Hepatocyte (in vitro differentiated cells): ENCODE measurements at regions not wholly inside any gene's neighbourhood (a gene's known extent, or its start where the extent isn't known, plus 50 kb on each side); places are given as distances from the start of the nearest gene placed in this dataset.
"Not testable (repeated sequence)": the region's sequence is repeated elsewhere in the genome, so short reads cannot be mapped to it uniquely, and the experiment has no call there.

Source experiments
- DNase-seq: peaks from one replicate; pipeline ENCODE4 v3.0.0-alpha.2; 2016; ENCODE audit warnings: low spot score
- H2AFZ ChIP-seq: fragments of 200-600 bp; sonication (generic); 2 replicates; pipeline ENCODE4 v1.6.0; 2016; ENCODE audit warnings: antibody characterized with exemption, mild to moderate bottlenecking
- H3K27ac ChIP-seq: fragments of 200-600 bp; sonication (generic); 2 replicates; pipeline ENCODE4 v1.5.1; 2016; ENCODE audit warnings: mild to moderate bottlenecking
- H3K27me3 ChIP-seq: fragments of 200-600 bp; sonication (generic); 2 replicates; pipeline ENCODE4 v1.6.1; 2016
- H3K36me3 ChIP-seq: fragments of 200-600 bp; sonication (generic); replicated peaks from 2 replicates; pipeline ENCODE4 v1.5.1; 2016; ENCODE audit warnings: low read depth; ENCODE audit not compliant: insufficient read depth
- H3K4me1 ChIP-seq: fragments of 200-600 bp; sonication (generic); 2 replicates; pipeline ENCODE4 v1.5.1; 2016; ENCODE audit warnings: mild to moderate bottlenecking, moderate library complexity; ENCODE audit not compliant: insufficient read depth
- H3K4me2 ChIP-seq: fragments of 200-600 bp; sonication (generic); 2 replicates; pipeline ENCODE4 v1.6.0; 2016
- H3K4me3 ChIP-seq: fragments of 200-600 bp; sonication (generic); 2 replicates; pipeline ENCODE4 v1.5.1; 2016; ENCODE audit warnings: mild to moderate bottlenecking
- H3K79me2 ChIP-seq: fragments of 200-600 bp; sonication (generic); 2 replicates; pipeline ENCODE4 v1.6.0; 2017; ENCODE audit warnings: mild to moderate bottlenecking
- H3K9me2 ChIP-seq: fragments of 200-600 bp; sonication (generic); replicated peaks from 2 replicates; pipeline ENCODE4 v1.6.0; 2017; ENCODE audit warnings: mild to moderate bottlenecking; ENCODE audit not compliant: insufficient read depth
- H3K9me3 ChIP-seq: fragments of 200-600 bp; sonication (generic); 2 replicates; pipeline ENCODE4 v1.5.1; 2016; ENCODE audit warnings: low read depth, mild to moderate bottlenecking
- H4K20me1 ChIP-seq: fragments of 200-600 bp; sonication (generic); 2 replicates; pipeline ENCODE4 v1.6.0; 2016; ENCODE audit warnings: mild to moderate bottlenecking; ENCODE audit not compliant: insufficient read depth, poor library complexity, severe bottlenecking
- EZH2 ChIP-seq: fragments of 200-600 bp; sonication (generic); IDR thresholded peaks from 2 replicates; pipeline ENCODE4 v1.6.1; 2016; ENCODE audit warnings: antibody characterized with exemption, mild to moderate bottlenecking, borderline replicate concordance
- EZH2phosphoT487 ChIP-seq: fragments of 200-600 bp; sonication (generic); IDR thresholded peaks from one replicate; pipeline ENCODE4 v1.6.1; 2018; ENCODE audit warnings: antibody characterized with exemption, mild to moderate bottlenecking, low read depth, moderate library complexity; ENCODE audit not compliant: unreplicated experiment, severe bottlenecking
- WGBS: methylation state at CpG from one replicate; pipeline ENCODE4 v1.1.6; 2016; ENCODE audit warnings: low lambda C conversion rate; ENCODE audit errors: missing lambda C conversion rate; 5-methylcytosine and 5-hydroxymethylcytosine counted together
- TF ChIP-seq, protein P1 (sequence below): fragments of 200-600 bp; sonication (generic); IDR thresholded peaks from 2 replicates; pipeline ENCODE4 v1.5.1; 2016; ENCODE audit warnings: antibody characterized with exemption, mild to moderate bottlenecking; ENCODE audit not compliant: poor library complexity

DNA sequence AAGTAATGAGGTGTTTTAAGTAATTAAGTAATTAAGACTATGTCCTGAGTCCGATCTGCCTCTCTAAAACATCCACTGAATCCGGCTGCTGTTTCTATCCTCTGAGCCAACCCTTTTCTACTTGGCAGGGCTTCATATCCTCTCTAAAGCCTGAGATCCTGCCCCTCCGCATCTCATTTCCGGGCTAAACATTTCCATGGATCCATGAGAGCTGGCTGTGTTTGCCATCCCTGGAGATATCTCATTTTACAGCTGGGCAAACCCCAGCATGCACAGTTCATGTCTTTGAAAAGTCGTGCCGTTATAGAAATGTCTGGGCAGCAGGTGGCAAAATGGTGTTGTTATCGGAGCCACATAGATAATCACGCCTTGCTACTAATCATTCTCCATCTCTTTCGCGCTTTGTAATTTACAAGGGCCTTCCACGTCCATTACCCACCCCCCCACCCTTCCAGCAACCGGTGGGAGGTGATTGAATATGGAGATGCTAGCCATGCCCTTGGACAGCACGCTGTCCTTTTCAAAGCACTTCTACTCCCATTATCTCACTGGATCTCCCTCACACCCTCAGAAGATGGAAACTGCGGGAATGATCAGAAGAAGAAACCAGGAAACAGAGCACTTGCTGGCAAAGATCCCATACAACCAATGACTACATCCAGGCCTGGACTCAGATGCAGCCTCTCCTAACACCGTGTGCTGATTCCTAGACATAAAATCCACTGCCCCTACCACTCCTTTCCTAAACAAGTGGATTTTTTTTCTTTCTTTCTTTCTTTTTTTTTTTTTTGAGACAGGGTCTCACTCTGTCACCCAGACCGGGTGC, 1189.2 kb downstream of the TYW1 start:
- TF ChIP-seq, protein P1, sequence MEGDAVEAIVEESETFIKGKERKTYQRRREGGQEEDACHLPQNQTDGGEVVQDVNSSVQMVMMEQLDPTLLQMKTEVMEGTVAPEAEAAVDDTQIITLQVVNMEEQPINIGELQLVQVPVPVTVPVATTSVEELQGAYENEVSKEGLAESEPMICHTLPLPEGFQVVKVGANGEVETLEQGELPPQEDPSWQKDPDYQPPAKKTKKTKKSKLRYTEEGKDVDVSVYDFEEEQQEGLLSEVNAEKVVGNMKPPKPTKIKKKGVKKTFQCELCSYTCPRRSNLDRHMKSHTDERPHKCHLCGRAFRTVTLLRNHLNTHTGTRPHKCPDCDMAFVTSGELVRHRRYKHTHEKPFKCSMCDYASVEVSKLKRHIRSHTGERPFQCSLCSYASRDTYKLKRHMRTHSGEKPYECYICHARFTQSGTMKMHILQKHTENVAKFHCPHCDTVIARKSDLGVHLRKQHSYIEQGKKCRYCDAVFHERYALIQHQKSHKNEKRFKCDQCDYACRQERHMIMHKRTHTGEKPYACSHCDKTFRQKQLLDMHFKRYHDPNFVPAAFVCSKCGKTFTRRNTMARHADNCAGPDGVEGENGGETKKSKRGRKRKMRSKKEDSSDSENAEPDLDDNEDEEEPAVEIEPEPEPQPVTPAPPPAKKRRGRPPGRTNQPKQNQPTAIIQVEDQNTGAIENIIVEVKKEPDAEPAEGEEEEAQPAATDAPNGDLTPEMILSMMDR: no peak
- TF ChIP-seq EZH2phosphoT487 (no peak), EZH2 (no peak)
- 78% methylated on average over 16 of the region's 16 CpGs for WGBS
- no peak overlapping the region for H2AFZ ChIP-seq
- H3K4me2 ChIP-seq: no peak overlapping the region
- no peak overlapping the region for H3K4me3 ChIP-seq
- no peaks in the 10 kb centered on the region for H4K20me1 ChIP-seq
- no peak for DNase-seq
- H3K9me3 ChIP-seq: no peaks in the 10 kb centered on the region
- no peaks in the 10 kb centered on the region for H3K79me2 ChIP-seq
- no peaks in the 10 kb centered on the region for H3K27me3 ChIP-seq
- no peaks in the 10 kb centered on the region for H3K36me3 ChIP-seq
- H3K9me2 ChIP-seq: no peaks in the 10 kb centered on the region
- H3K4me1 ChIP-seq: no peaks in the 10 kb centered on the region
- no peak overlapping the region for H3K27ac ChIP-seq

DNA sequence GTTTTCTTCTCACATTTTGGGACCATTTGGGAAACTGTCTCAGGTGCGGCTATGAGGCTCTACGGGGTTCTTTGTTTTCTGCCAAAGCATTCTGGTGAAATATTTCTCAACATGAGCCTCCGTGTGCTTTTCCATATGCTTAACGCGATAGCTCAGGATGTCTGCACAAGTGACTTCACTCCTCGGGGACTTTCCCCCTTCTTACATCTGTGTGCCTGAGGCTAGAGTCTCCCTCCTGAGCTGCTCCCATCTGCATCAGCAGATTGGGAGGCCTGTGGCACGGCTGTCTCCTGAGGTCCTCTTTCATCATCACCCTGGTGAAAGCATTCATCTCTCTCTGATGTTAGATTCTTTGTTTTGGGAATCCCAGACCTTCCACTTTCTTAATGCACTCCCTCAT, 1190.9 kb downstream of the TYW1 start:
- DNase-seq: no peak
- Histone ChIP-seq H3K79me2 (no peaks in the 10 kb centered on the region), H3K4me2 (no peak overlapping the region), H3K4me1 (no peaks in the 10 kb centered on the region), H3K27me3 (no peaks in the 10 kb centered on the region), H3K9me3 (no peaks in the 10 kb centered on the region), H4K20me1 (no peaks in the 10 kb centered on the region), H3K9me2 (no peaks in the 10 kb centered on the region), H3K36me3 (no peaks in the 10 kb centered on the region), H2AFZ (no peak overlapping the region), H3K4me3 (no peak overlapping the region), H3K27ac (no peak overlapping the region)
- 76% methylated on average over 7 of the region's 7 CpGs for WGBS
- TF ChIP-seq EZH2 (no peak), EZH2phosphoT487 (no peak)
- TF ChIP-seq, protein P1: no peak

DNA sequence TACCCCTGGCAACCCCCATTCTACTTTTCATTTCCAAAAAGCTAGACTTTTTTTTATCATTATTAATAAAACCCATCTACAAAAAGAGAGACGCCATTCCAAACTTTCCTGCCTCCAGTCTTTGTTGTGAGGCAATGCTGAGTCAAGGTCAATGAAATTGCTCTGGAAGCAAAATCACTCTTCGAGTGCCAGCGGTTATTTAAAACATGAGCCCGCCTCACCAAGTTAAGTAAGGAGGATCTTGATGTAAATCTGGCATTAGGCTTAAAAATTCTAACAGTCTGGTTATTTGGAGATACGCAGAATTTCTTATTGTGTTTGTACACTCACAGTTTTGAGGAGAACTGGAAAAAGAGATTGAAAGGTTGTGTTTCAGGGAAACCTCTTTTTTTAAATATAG, 1196.3 kb downstream of the TYW1 start:
- no peak for DNase-seq
- H3K79me2 ChIP-seq: no peaks in the 10 kb centered on the region
- TF ChIP-seq, protein P1: no peak
- TF ChIP-seq EZH2: no peak
- no peak for TF ChIP-seq EZH2phosphoT487
- 86% methylated on average over 5 of the region's 5 CpGs for WGBS
- no peaks in the 10 kb centered on the region for H3K9me3 ChIP-seq
- no peak overlapping the region for H2AFZ ChIP-seq
- no peak overlapping the region for H3K4me2 ChIP-seq
- H3K4me1 ChIP-seq: no peaks in the 10 kb centered on the region
- H3K36me3 ChIP-seq: no peaks in the 10 kb centered on the region
- no peaks in the 10 kb centered on the region for H3K27me3 ChIP-seq
- no peaks in the 10 kb centered on the region for H4K20me1 ChIP-seq
- H3K4me3 ChIP-seq: no peak overlapping the region
- no peaks in the 10 kb centered on the region for H3K9me2 ChIP-seq
- H3K27ac ChIP-seq: no peak overlapping the region

DNA sequence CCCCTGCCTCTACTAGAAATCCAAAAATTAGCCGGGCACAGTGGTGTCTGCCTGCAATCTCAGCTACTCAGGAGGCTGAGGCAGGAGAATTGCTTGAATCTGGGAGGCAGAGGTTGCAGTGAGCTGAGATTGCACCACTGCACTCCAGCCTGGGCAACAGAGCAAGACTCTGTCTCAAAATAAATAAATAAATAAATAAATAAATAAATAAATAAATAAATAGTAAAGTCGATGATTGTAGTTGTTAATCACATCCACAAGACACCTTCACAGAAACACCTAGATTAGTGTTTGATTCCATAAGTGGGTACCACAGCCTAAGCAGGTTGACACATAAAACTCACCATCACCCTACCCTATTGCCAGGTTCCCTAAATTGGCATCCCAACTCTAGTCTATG, 1199.0 kb downstream of the TYW1 start:
- H3K79me2 ChIP-seq, H3K4me1 ChIP-seq, H2AFZ ChIP-seq, H3K4me3 ChIP-seq, H3K27ac ChIP-seq, H3K9me2 ChIP-seq, H4K20me1 ChIP-seq, H3K36me3 ChIP-seq, H3K4me2 ChIP-seq, DNase-seq, H3K9me3 ChIP-seq, H3K27me3 ChIP-seq: not testable (repeated sequence)
- WGBS: 97% methylated on average over 2 of the region's 2 CpGs
